ENCODE measurements at regions not wholly inside any gene's neighbourhood (a gene's known extent, or its start where the extent isn't known, plus 50 kb on each side); places are given as distances from the start of the nearest gene placed in this dataset.

- Histone ChIP-seq H3K36me3 (ENCODE audit: insufficient read depth, low read length) (no peaks in the 10 kb centered on the region), H3K9me3 (ENCODE audit: low read length) (no peaks in the 10 kb centered on the region), H3K4me1 (ENCODE audit: insufficient read depth, low read length, severe bottlenecking) (no peaks in the 10 kb centered on the region), H3K9me2 (ENCODE audit: low read depth, low read length) (no peaks in the 10 kb centered on the region), H4K20me1 (ENCODE audit: insufficient read depth, low read length) (no peaks in the 10 kb centered on the region), H3K4me3 (ENCODE audit: low read depth, low read length, poor library complexity, severe bottlenecking) (no peak overlapping the region), H3K79me2 (ENCODE audit: insufficient read depth, low read length) (no peaks in the 10 kb centered on the region), H2AFZ (ENCODE audit: low read length) (no peak overlapping the region), H3K4me2 (ENCODE audit: low read length) (no peak overlapping the region), H3K27ac (ENCODE audit: low read depth, low read length, poor library complexity, severe bottlenecking) (no peak overlapping the region), H3F3A (ENCODE audit: insufficient read depth, low read length) (no peaks in the 10 kb centered on the region), H3K27me3 (ENCODE audit: insufficient read depth, low read length) (no peaks in the 10 kb centered on the region; the same call in 1 of the 2 replicates), H3K9ac (ENCODE audit: low read length) (no peak overlapping the region)
- no peak for TF ChIP-seq EZH2 (IDR thresholded peaks at IDR 0.05; ENCODE audit: borderline replicate concordance, low read length)
- no peak for TF ChIP-seq CTCF (IDR thresholded peaks at IDR 0.05; ENCODE audit: low read length)
Measured at GRCh38 chr10:128540781-128541761, 414.8 kb upstream of the MKI67 start.

- H3K9ac ChIP-seq (ENCODE audit: low read length), result no peak overlapping the region
- H3K79me2 ChIP-seq (ENCODE audit: insufficient read depth, low read length), result no peaks in the 10 kb centered on the region
- no peaks in the 10 kb centered on the region; the same call in 1 of the 2 replicates for H3K27me3 ChIP-seq (ENCODE audit: insufficient read depth, low read length)
- no peaks in the 10 kb centered on the region for H3F3A ChIP-seq (ENCODE audit: insufficient read depth, low read length)
- H3K36me3 ChIP-seq (ENCODE audit: insufficient read depth, low read length), result no peaks in the 10 kb centered on the region
- no peak for TF ChIP-seq CTCF (IDR thresholded peaks at IDR 0.05; ENCODE audit: low read length)
- no peak for TF ChIP-seq EZH2 (IDR thresholded peaks at IDR 0.05; ENCODE audit: borderline replicate concordance, low read length)
- H3K4me1 ChIP-seq (ENCODE audit: insufficient read depth, low read length, severe bottlenecking), result no peaks in the 10 kb centered on the region
- no peaks in the 10 kb centered on the region for H3K9me2 ChIP-seq (ENCODE audit: low read depth, low read length)
- H3K27ac ChIP-seq (ENCODE audit: low read depth, low read length, poor library complexity, severe bottlenecking), result no peak overlapping the region
- H4K20me1 ChIP-seq (ENCODE audit: insufficient read depth, low read length), result no peaks in the 10 kb centered on the region
- no peaks in the 10 kb centered on the region for H3K9me3 ChIP-seq (ENCODE audit: low read length)
- H3K4me2 ChIP-seq (ENCODE audit: low read length), result no peak overlapping the region
- H3K4me3 ChIP-seq (ENCODE audit: low read depth, low read length, poor library complexity, severe bottlenecking), result no peak overlapping the region
- no peak overlapping the region for H2AFZ ChIP-seq (ENCODE audit: low read length)
Measured at GRCh38 chr10:128541926-128542475, 415.8 kb upstream of the MKI67 start.

GRCh38 chr10:128542659-128543058 lies 416.4 kb upstream of the MKI67 start:
- Histone ChIP-seq H3K79me2 (ENCODE audit: insufficient read depth, low read length) (no peaks in the 10 kb centered on the region), H3K27ac (ENCODE audit: low read depth, low read length, poor library complexity, severe bottlenecking) (no peak overlapping the region), H3F3A (ENCODE audit: insufficient read depth, low read length) (no peaks in the 10 kb centered on the region), H3K4me2 (ENCODE audit: low read length) (no peak overlapping the region), H3K4me3 (ENCODE audit: low read depth, low read length, poor library complexity, severe bottlenecking) (no peak overlapping the region), H3K4me1 (ENCODE audit: insufficient read depth, low read length, severe bottlenecking) (no peaks in the 10 kb centered on the region), H4K20me1 (ENCODE audit: insufficient read depth, low read length) (no peaks in the 10 kb centered on the region), H3K9me3 (ENCODE audit: low read length) (no peaks in the 10 kb centered on the region), H3K27me3 (ENCODE audit: insufficient read depth, low read length) (no peaks in the 10 kb centered on the region; the same call in 1 of the 2 replicates), H2AFZ (ENCODE audit: low read length) (no peak overlapping the region), H3K9ac (ENCODE audit: low read length) (no peak overlapping the region), H3K9me2 (ENCODE audit: low read depth, low read length) (no peaks in the 10 kb centered on the region), H3K36me3 (ENCODE audit: insufficient read depth, low read length) (no peaks in the 10 kb centered on the region)
- TF ChIP-seq CTCF (IDR thresholded peaks at IDR 0.05; ENCODE audit: low read length) (no peak), EZH2 (IDR thresholded peaks at IDR 0.05; ENCODE audit: borderline replicate concordance, low read length) (no peak)
